Mesendoderm (in vitro differentiated cells): ENCODE measurements at regions not wholly inside any gene's neighbourhood (a gene's known extent, or its start where the extent isn't known, plus 50 kb on each side); places are given as distances from the start of the nearest gene placed in this dataset.

ENCODE experiments used
- DNase-seq: peaks from one replicate; pipeline ENCODE4 v3.0.0; 2013
- H2AK5ac ChIP-seq: 2 replicates; pipeline ENCODE4 v1.6.1; 2013; ENCODE audit warnings: low read length, inconsistent platforms
- H2BK120ac ChIP-seq: 2 replicates; pipeline ENCODE4 v1.6.1; 2013; ENCODE audit warnings: low read depth, mild to moderate bottlenecking, low read length, moderate library complexity, mixed read lengths
- H2BK15ac ChIP-seq: replicated peaks from 2 replicates; pipeline ENCODE4 v1.6.1; 2013; ENCODE audit warnings: low read depth, mild to moderate bottlenecking, moderate library complexity
- H2BK5ac ChIP-seq: 2 replicates; pipeline ENCODE4 v1.6.1; 2013; ENCODE audit warnings: low read length, inconsistent platforms
- H3K18ac ChIP-seq: 2 replicates; pipeline ENCODE4 v1.6.1; 2013; ENCODE audit warnings: mild to moderate bottlenecking, low read length, mixed read lengths
- H3K23ac ChIP-seq: one replicate; pipeline ENCODE4 v1.6.1; 2013; ENCODE audit warnings: low read length
- H3K27ac ChIP-seq: 2 replicates; pipeline ENCODE4 v1.5.1; 2013; ENCODE audit warnings: low read depth, mild to moderate bottlenecking, inconsistent platforms, low read length, moderate library complexity
- H3K27me3 ChIP-seq: 2 replicates; pipeline ENCODE4 v1.6.1; 2013; ENCODE audit warnings: low read length, control low read depth, mild to moderate bottlenecking, inconsistent platforms; ENCODE audit not compliant: insufficient read depth, poor library complexity
- H3K36me3 ChIP-seq: 2 replicates; pipeline ENCODE4 v1.6.1; 2013; ENCODE audit warnings: low read length, inconsistent platforms; ENCODE audit not compliant: control insufficient read depth, insufficient read depth
- H3K4ac ChIP-seq: one replicate; pipeline ENCODE4 v1.6.1; 2013; ENCODE audit warnings: low read depth, mild to moderate bottlenecking, low read length, moderate library complexity
- H3K4me1 ChIP-seq: 2 replicates; pipeline ENCODE4 v1.6.1; 2013; ENCODE audit warnings: low read depth, low read length, inconsistent platforms; ENCODE audit not compliant: control insufficient read depth
- H3K4me2 ChIP-seq: 2 replicates; pipeline ENCODE4 v1.6.1; 2013; ENCODE audit warnings: low read length
- H3K4me3 ChIP-seq: 2 replicates; pipeline ENCODE4 v1.5.1; 2013; ENCODE audit warnings: mild to moderate bottlenecking, low read length
- H3K56ac ChIP-seq: one replicate; pipeline ENCODE4 v1.6.1; 2013; ENCODE audit warnings: low read length
- H3K79me1 ChIP-seq: 2 replicates; pipeline ENCODE4 v1.6.1; 2013; ENCODE audit warnings: low read length, inconsistent platforms
- H3K79me2 ChIP-seq: 2 replicates; pipeline ENCODE4 v1.6.1; 2013; ENCODE audit warnings: mild to moderate bottlenecking, low read length; ENCODE audit not compliant: control insufficient read depth, insufficient read depth
- H3K9ac ChIP-seq: 2 replicates; pipeline ENCODE4 v1.6.1; 2013; ENCODE audit warnings: low read length, inconsistent platforms
- H4K5ac ChIP-seq: one replicate; pipeline ENCODE4 v1.6.1; 2013; ENCODE audit warnings: low read length
- H4K8ac ChIP-seq: one replicate; pipeline ENCODE4 v1.6.1; 2013; ENCODE audit warnings: low read depth, mild to moderate bottlenecking, control low read depth, low read length, moderate library complexity
- WGBS: extraction: QIAGEN DNeasy Blood & Tissue Kit; methylation state at CpG from one replicate; pipeline ENCODE4 v1.1.7; 2013; ENCODE audit warnings: low lambda C conversion rate, missing lambda C conversion rate; ENCODE audit not compliant: insufficient coverage; ENCODE audit errors: extremely low coverage; 5-methylcytosine and 5-hydroxymethylcytosine counted together

DNA sequence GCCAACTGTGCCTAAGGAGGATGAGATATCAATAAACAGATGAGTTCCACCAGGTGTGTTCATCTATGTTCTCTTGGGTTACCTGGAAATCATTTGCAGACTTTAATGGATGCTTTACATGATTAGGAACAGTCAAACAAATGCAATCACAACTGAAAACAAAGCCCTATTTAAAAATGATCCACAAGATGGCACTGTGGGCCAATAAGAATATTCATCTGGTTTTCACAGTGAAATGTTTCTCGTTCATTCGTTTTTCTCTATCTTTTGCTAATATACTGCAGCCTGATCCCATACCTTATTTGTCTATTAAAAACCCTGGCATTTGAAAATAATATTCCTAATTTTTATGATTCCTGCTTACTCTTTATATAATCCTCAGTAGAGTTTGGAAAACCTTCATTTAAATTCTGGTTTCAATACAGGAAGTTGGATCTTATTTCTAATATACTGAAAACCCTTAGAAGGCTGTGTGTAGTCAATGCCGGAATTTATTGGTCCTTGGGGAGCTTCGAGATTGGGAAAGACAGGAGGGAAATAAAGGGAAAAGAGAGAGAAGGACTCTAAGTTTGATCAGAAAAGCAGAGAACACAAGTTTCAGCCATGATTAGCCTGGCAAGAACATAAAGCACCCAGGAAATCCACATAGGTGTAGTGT lies 63.8 kb upstream of the TAPT1 start:
- peak; percentile 37 for DNase-seq
- H3K18ac ChIP-seq = no peak overlapping the region

DNA sequence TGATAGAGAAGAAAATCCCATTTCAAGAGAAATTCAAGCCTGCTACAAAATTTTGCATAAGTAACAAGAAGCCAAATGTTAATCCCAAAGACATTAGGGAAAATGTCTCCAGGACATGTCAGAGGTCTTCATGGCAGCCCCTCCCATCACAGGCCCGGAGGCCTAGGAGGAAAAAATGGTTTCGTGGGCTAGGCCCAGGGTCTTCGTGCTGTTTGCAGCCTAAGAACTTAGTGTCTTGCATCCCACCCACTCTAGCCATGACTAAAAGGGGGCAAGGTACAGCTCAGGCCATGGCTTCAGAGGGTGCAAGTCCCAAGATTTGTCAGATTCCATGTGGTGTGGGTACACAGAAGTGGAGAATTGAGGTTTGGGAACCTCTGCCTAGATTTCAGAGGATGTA lies 57.8 kb upstream of the TAPT1 start:
- Histone ChIP-seq H3K4ac (no peak overlapping the region), H3K56ac (no peak overlapping the region), H3K9ac (no peak overlapping the region), H3K79me2 (no peaks in the 10 kb centered on the region), H3K18ac (no peak overlapping the region), H4K5ac (no peak overlapping the region), H4K8ac (no peak overlapping the region), H3K27ac (no peak overlapping the region), H3K36me3 (no peaks in the 10 kb centered on the region), H2BK120ac (no peak overlapping the region), H3K23ac (no peak overlapping the region), H2AK5ac (no peak overlapping the region), H2BK5ac (no peak overlapping the region), H3K79me1 (no peaks in the 10 kb centered on the region), H3K4me1 (no peaks in the 10 kb centered on the region), H3K27me3 (no peaks in the 10 kb centered on the region), H3K4me3 (no peak overlapping the region), H2BK15ac (no peak overlapping the region), H3K4me2 (no peak overlapping the region)
- no peak for DNase-seq
- WGBS = no CpG with 5 or more reads among the region's 3 CpGs

More for the DNA sequence above, 63.8 kb upstream of the TAPT1 start:
- Histone ChIP-seq H3K56ac (no peak overlapping the region), H3K9ac (no peak overlapping the region), H2BK120ac (no peak overlapping the region), H3K4me3 (no peak overlapping the region), H3K23ac (no peak overlapping the region), H3K27me3 (no peaks in the 10 kb centered on the region), H2AK5ac (no peak overlapping the region), H3K36me3 (no peaks in the 10 kb centered on the region), H3K4me2 (no peak overlapping the region), H2BK15ac (no peak overlapping the region), H4K8ac (peak overlapping the region; percentile 56), H4K5ac (no peak overlapping the region), H3K79me1 (no peaks in the 10 kb centered on the region), H3K4me1 (peaks cover 4% of the 10 kb centered on the region), H3K4ac (no peak overlapping the region), H3K79me2 (no peaks in the 10 kb centered on the region), H3K27ac (no peak overlapping the region), H2BK5ac (no peak overlapping the region)
- WGBS = no CpG with 5 or more reads among the region's 4 CpGs

DNA sequence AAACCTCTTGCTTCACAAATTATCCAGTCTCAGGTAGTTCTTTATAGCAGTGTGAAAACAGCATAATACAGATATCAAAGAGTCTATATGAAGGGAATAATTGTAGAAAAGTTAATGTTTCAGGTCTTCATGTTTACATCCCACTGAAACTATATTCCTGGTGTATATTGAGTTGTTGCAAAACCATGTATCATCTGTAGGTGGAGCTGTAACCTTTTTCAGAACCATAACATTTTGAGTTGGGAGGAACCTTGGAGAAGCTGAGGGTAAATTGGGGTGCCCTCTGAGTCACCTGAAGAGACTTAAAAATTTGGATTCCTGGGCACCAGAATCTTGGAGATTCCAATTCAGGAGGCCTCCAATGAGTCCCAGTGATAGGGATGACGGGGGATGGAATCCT lies 51.9 kb upstream of the TAPT1 start:
- H3K4me2 ChIP-seq = no peak overlapping the region
- H3K79me2 ChIP-seq = no peaks in the 10 kb centered on the region
- no peak overlapping the region for H2BK15ac ChIP-seq
- H3K4me1 ChIP-seq = no peaks in the 10 kb centered on the region
- H3K27me3 ChIP-seq = no peaks in the 10 kb centered on the region
- H2BK120ac ChIP-seq = no peak overlapping the region
- DNase-seq = no peak
- H3K18ac ChIP-seq = no peak overlapping the region
- H3K4ac ChIP-seq = no peak overlapping the region
- H2BK5ac ChIP-seq = no peak overlapping the region
- no peak overlapping the region for H4K5ac ChIP-seq
- no peak overlapping the region for H3K27ac ChIP-seq
- no peak overlapping the region for H3K9ac ChIP-seq
- no peak overlapping the region for H2AK5ac ChIP-seq
- WGBS = no CpG with 5 or more reads among the region's 1 CpG
- no peaks in the 10 kb centered on the region for H3K36me3 ChIP-seq
- no peaks in the 10 kb centered on the region for H3K79me1 ChIP-seq
- H4K8ac ChIP-seq = no peak overlapping the region
- no peak overlapping the region for H3K4me3 ChIP-seq
- no peak overlapping the region for H3K23ac ChIP-seq
- H3K56ac ChIP-seq = no peak overlapping the region
